Liver (tissue), 7 donors: ENCODE measurements at regions not wholly inside any gene's neighbourhood (a gene's known extent, or its start where the extent isn't known, plus 50 kb on each side); places are given as distances from the start of the nearest gene placed in this dataset.

Source experiments
- DNase-seq: peaks from one replicate; pipeline ENCODE4 v3.0.0-alpha.2; 2017; ENCODE audit warnings: low spot score
- H3K27ac ChIP-seq, 2 donors: one replicate each; pipeline ENCODE4 v1.7.0; 2013; ENCODE audit warnings: inconsistent platforms in 2 of 2, low read length in 2 of 2, control low read depth in 1 of 2, low read depth in 1 of 2, mild to moderate bottlenecking in 1 of 2
- H3K27me3 ChIP-seq, 4 donors: one replicate each; pipeline versions ENCODE4 v1.6.1 to v1.7.0; 2013; ENCODE audit warnings: low read length in 3 of 4, inconsistent platforms in 1 of 4, mild to moderate bottlenecking in 1 of 4, moderate library complexity in 1 of 4; ENCODE audit not compliant: control insufficient read depth in 4 of 4, insufficient read depth in 4 of 4
- H3K36me3 ChIP-seq, 4 donors: one replicate each; pipeline versions ENCODE4 v1.6.1 to v1.7.0; 2013; ENCODE audit warnings: low read length in 3 of 4, mild to moderate bottlenecking in 3 of 4, low read depth in 1 of 4, moderate library complexity in 1 of 4; ENCODE audit not compliant: control insufficient read depth in 4 of 4, insufficient read depth in 3 of 4
- H3K4me1 ChIP-seq, 4 donors: one replicate each; pipeline versions ENCODE4 v1.6.1 to v1.7.0; 2013; ENCODE audit warnings: low read length in 3 of 4, mild to moderate bottlenecking in 3 of 4, moderate library complexity in 1 of 4; ENCODE audit not compliant: control insufficient read depth in 4 of 4, insufficient read depth in 4 of 4
- H3K4me3 ChIP-seq, 3 donors: one replicate each; pipeline versions ENCODE4 v1.6.1 to v1.7.0; 2013; ENCODE audit warnings: low read length in 3 of 3, control low read depth in 1 of 3, low read depth in 1 of 3, mild to moderate bottlenecking in 1 of 3
- H3K9ac ChIP-seq, 2 donors: one replicate each; pipeline ENCODE4 v1.7.0; 2013; ENCODE audit warnings: low read length in 2 of 2, mild to moderate bottlenecking in 2 of 2, moderate library complexity in 2 of 2, control low read depth in 1 of 2, low read depth in 1 of 2
- H3K9me3 ChIP-seq, 4 donors: one replicate each; pipeline versions ENCODE4 v1.6.1 to v1.7.0; 2013; ENCODE audit warnings: low read length in 3 of 4; ENCODE audit not compliant: control insufficient read depth in 4 of 4
- ATF3 ChIP-seq: IDR thresholded peaks from 2 replicates; pipeline ENCODE4 v1.6.1; 2016; ENCODE audit warnings: antibody characterized with exemption
- EGR1 ChIP-seq, 2 donors: IDR thresholded peaks; 2 replicates each; pipeline ENCODE4 v1.6.1; 2016 to 2018; ENCODE audit warnings: antibody characterized with exemption in 2 of 2, low read depth in 2 of 2
- FOXA1 ChIP-seq: IDR thresholded peaks from 2 replicates; pipeline ENCODE4 v1.6.1; 2016; ENCODE audit warnings: antibody characterized with exemption
- FOXA2 ChIP-seq: IDR thresholded peaks from 2 replicates; pipeline ENCODE4 v1.6.1; 2016; ENCODE audit warnings: antibody characterized with exemption
- GABPA ChIP-seq, 2 donors: IDR thresholded peaks in 1 of 2; conservative IDR thresholded peaks in 1 of 2; 2 replicates each; pipeline ENCODE4 v1.6.1; 2016; ENCODE audit warnings: antibody characterized with exemption in 2 of 2, mild to moderate bottlenecking in 1 of 2, moderate library complexity in 1 of 2
- HNF4A ChIP-seq, 2 donors: conservative IDR thresholded peaks; 2 replicates each; pipeline ENCODE4 v1.6.1; 2016; ENCODE audit warnings: antibody characterized with exemption in 2 of 2, mild to moderate bottlenecking in 2 of 2
- HNF4G ChIP-seq: IDR thresholded peaks from 2 replicates; pipeline ENCODE4 v1.6.1; 2016; ENCODE audit warnings: antibody characterized with exemption
- JUND ChIP-seq, 2 donors: IDR thresholded peaks; 2 replicates each; pipeline ENCODE4 v1.6.1; 2016; ENCODE audit warnings: antibody characterized with exemption in 2 of 2
- MAX ChIP-seq: IDR thresholded peaks from 2 replicates; pipeline ENCODE4 v1.6.1; 2016; ENCODE audit warnings: antibody characterized with exemption
- RAD21 ChIP-seq, 2 donors: IDR thresholded peaks; 2 replicates each; pipeline ENCODE4 v1.6.1; 2016; ENCODE audit warnings: antibody characterized with exemption in 2 of 2, mild to moderate bottlenecking in 2 of 2
- REST ChIP-seq: IDR thresholded peaks from 2 replicates; pipeline ENCODE4 v1.6.1; 2016; ENCODE audit warnings: antibody characterized with exemption, mild to moderate bottlenecking
- RXRA ChIP-seq, 2 donors: IDR thresholded peaks; 2 replicates each; pipeline ENCODE4 v1.6.1; 2017 to 2018; ENCODE audit warnings: antibody characterized with exemption in 2 of 2, mild to moderate bottlenecking in 1 of 2
- SP1 ChIP-seq: IDR thresholded peaks from 2 replicates; pipeline ENCODE4 v1.6.1; 2018; ENCODE audit warnings: antibody characterized with exemption, mild to moderate bottlenecking
- TAF1 ChIP-seq: conservative IDR thresholded peaks from 2 replicates; pipeline ENCODE4 v1.6.1; 2016; ENCODE audit warnings: antibody characterized with exemption, mild to moderate bottlenecking
- YY1 ChIP-seq: IDR thresholded peaks from 2 replicates; pipeline ENCODE4 v1.6.1; 2016; ENCODE audit warnings: antibody characterized with exemption, mild to moderate bottlenecking
- WGBS: extraction: QIAGEN DNeasy Blood & Tissue Kit; methylation state at CpG from one replicate; pipeline ENCODE4 v1.1.7; 2013; 5-methylcytosine and 5-hydroxymethylcytosine counted together
- TF ChIP-seq, protein P1 (sequence below): IDR thresholded peaks from 2 replicates; pipeline ENCODE4 v1.6.1; 2016; ENCODE audit warnings: antibody characterized with exemption
- donor health status: healthy.
- donor health status: healthy.
- donor health status: healthy.
- donor health status: healthy.

- WGBS: 97% methylated on average over 4 of the region's 4 CpGs
- Histone ChIP-seq H3K27me3 (no peaks in the 10 kb centered on the region), H3K9me3 (no peaks in the 10 kb centered on the region), H3K36me3 (no peaks in the 10 kb centered on the region), H3K4me1 (no peaks in the 10 kb centered on the region), H3K4me3 (no peak overlapping the region), H3K27ac (no peak overlapping the region), H3K9ac (no peak overlapping the region)
- TF ChIP-seq FOXA2: no peak
- TF ChIP-seq MAX: no peak
- TF ChIP-seq RXRA (IDR thresholded peaks at IDR 0.05): no peak
- no peak for TF ChIP-seq ATF3
- TF ChIP-seq HNF4G: no peak
- no peak for TF ChIP-seq RAD21 (IDR thresholded peaks at IDR 0.05)
- TF ChIP-seq GABPA (IDR thresholded peaks at IDR 0.05 in 1 of 2, conservative IDR thresholded peaks at IDR 0.05 in 1 of 2): no peak
- TF ChIP-seq TAF1: no peak
- TF ChIP-seq EGR1 (IDR thresholded peaks at IDR 0.05; ENCODE audit: low read depth in 2 of 2): no peak
- TF ChIP-seq HNF4A (conservative IDR thresholded peaks at IDR 0.05): no peak
- TF ChIP-seq REST: no peak
- no peak for TF ChIP-seq FOXA1
- no peak for DNase-seq
These were observed 86.5 kb upstream of the PRLR start for GRCh38 chr5:35316611-35317274.

GRCh38 chr5:35313291-35313690 is 83.0 kb upstream of the PRLR start:
- no peaks in the 10 kb centered on the region for H3K36me3 ChIP-seq
- no peaks in the 10 kb centered on the region for H3K4me1 ChIP-seq
- no peaks in the 10 kb centered on the region for H3K9me3 ChIP-seq
- no peak for TF ChIP-seq FOXA1
- no peak for TF ChIP-seq SP1
- H3K27ac ChIP-seq: no peak overlapping the region
- WGBS: 38% methylated on average over 2 of the region's 2 CpGs
- H3K4me3 ChIP-seq: no peak overlapping the region
- no peak for DNase-seq
- no peak overlapping the region for H3K9ac ChIP-seq
- no peaks in the 10 kb centered on the region for H3K27me3 ChIP-seq

GRCh38 chr5:35312267-35312666 is 82.0 kb upstream of the PRLR start:
- no peak for TF ChIP-seq YY1
- TF ChIP-seq ATF3: no peak
- TF ChIP-seq FOXA1: no peak
- no peak for TF ChIP-seq JUND (IDR thresholded peaks at IDR 0.05)
- TF ChIP-seq EGR1 (IDR thresholded peaks at IDR 0.05; ENCODE audit: low read depth in 2 of 2): no peak
- no peak for TF ChIP-seq GABPA (IDR thresholded peaks at IDR 0.05 in 1 of 2, conservative IDR thresholded peaks at IDR 0.05 in 1 of 2)
- no peak for TF ChIP-seq RXRA (IDR thresholded peaks at IDR 0.05)
- no peak for TF ChIP-seq FOXA2
- no peak for TF ChIP-seq HNF4A (conservative IDR thresholded peaks at IDR 0.05)
- TF ChIP-seq REST: no peak
- TF ChIP-seq, protein P1, sequence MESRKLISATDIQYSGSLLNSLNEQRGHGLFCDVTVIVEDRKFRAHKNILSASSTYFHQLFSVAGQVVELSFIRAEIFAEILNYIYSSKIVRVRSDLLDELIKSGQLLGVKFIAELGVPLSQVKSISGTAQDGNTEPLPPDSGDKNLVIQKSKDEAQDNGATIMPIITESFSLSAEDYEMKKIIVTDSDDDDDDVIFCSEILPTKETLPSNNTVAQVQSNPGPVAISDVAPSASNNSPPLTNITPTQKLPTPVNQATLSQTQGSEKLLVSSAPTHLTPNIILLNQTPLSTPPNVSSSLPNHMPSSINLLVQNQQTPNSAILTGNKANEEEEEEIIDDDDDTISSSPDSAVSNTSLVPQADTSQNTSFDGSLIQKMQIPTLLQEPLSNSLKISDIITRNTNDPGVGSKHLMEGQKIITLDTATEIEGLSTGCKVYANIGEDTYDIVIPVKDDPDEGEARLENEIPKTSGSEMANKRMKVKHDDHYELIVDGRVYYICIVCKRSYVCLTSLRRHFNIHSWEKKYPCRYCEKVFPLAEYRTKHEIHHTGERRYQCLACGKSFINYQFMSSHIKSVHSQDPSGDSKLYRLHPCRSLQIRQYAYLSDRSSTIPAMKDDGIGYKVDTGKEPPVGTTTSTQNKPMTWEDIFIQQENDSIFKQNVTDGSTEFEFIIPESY: no peak
- TF ChIP-seq TAF1: no peak
- no peak for TF ChIP-seq HNF4G
- TF ChIP-seq MAX: no peak
- no peak for TF ChIP-seq RAD21 (IDR thresholded peaks at IDR 0.05)
- Histone ChIP-seq H3K4me3 (no peak overlapping the region), H3K27ac (no peak overlapping the region), H3K9me3 (no peaks in the 10 kb centered on the region), H3K36me3 (no peaks in the 10 kb centered on the region), H3K27me3 (no peaks in the 10 kb centered on the region), H3K9ac (no peak overlapping the region), H3K4me1 (no peaks in the 10 kb centered on the region)
- no peak for DNase-seq
- WGBS: 87% methylated on average over 1 of the region's 1 CpG
